HG02938 (cell line): ENCODE measurements at regions not wholly inside any gene's neighbourhood (a gene's known extent, or its start where the extent isn't known, plus 50 kb on each side); places are given as distances from the start of the nearest gene placed in this dataset.

ENCODE experiments used
- ATAC-seq: cut with Tn5 transposase; IDR thresholded peaks from one replicate; pipeline ENCODE4 v1.9.1; 2021; ENCODE audit warnings: mild to moderate bottlenecking, moderate library complexity; ENCODE audit not compliant: unreplicated experiment

GRCh38 chr1:58312461-58312860 lies 234.1 kb downstream of the OMA1 start:
- no peak for ATAC-seq

DNA sequence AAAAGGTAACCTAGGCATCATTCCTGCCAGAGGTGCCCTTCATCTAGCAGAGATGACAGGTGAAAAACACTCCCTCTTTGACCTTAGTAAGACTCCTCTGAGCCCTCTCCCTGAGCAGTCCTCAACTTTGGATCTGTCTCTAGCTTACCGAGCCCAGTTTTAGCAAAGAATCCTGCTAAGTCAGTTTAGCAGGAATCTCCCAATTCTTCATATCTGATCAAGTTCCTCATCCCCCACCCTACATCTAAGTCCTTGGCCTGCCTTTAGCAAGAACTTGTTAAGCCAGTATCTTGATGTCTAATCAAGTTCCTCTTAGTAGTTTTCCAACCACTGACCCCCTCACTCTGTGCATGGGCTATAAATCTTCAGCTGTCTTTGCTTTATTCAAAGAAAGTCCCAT lies 235.6 kb downstream of the OMA1 start:
- ATAC-seq: no peak

- ATAC-seq: no peak
Measured at GRCh38 chr1:58310469-58310868, 236.1 kb downstream of the OMA1 start.

GRCh38 chr1:58308206-58308605 lies 238.3 kb downstream of the OMA1 start:
- ATAC-seq: no peak

DNA sequence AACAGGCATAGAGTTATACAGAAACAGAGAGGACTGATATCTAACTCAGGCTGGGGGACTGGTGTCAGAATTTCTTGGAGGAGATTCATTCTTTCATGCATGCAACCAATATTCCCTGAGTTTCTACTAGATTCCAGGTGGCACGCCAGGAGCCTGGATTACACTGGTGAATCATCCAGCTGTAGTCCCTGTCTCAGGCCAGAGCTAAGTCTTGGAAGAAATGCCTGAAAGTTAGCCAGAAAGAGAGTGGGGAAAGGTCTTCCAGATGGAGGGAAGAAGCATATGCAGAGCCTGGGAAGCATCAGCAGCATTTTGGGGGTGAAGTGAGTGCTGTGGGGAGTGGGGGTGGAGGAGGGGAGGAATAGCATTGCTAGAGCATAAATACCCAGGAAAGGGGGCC lies 239.1 kb downstream of the OMA1 start:
- no peak for ATAC-seq

- no peak for ATAC-seq
Measured at GRCh38 chr1:58305622-58306021, 240.9 kb downstream of the OMA1 start.

GRCh38 chr1:58304346-58304975 lies 242.1 kb downstream of the OMA1 start:
- ATAC-seq: no peak

DNA sequence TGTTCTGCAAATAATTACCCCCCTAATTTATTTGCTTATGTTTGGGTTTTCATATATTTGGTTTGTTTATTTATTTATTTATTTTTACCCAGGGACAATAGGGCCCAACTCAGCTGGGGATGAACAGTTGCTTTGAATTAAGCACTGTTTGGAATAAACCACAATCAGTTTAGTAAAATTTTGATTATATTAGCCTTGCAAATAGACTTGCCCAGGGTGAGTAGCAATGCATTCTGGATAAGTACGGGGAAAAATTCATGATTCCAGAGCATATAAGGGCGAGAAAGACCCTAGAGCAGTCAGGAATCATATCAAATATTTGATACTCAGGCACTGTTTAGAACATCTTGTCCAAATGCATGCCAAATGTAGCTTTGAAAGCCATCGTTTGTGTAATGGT lies 242.7 kb downstream of the OMA1 start:
- ATAC-seq: no peak

DNA sequence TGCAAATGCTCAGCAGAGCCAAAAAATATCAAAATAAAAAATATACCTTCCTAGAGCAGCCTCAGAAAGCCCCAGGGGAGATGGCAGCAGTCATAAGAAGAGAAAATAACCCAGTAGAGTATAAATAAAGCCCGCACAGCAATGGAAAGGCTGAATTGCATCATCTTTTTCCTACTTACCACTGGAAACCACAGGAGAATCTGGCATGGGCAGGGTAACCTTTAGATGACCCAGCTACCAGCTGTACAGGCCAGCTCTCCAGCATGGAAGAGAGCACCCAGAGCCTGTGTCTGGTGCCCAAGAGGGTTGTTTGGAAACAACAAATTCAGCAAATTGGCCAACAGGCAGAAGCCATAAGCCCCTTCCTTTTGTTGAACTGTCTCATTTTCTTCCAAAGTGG lies 253.1 kb downstream of the OMA1 start:
- ATAC-seq: no peak

DNA sequence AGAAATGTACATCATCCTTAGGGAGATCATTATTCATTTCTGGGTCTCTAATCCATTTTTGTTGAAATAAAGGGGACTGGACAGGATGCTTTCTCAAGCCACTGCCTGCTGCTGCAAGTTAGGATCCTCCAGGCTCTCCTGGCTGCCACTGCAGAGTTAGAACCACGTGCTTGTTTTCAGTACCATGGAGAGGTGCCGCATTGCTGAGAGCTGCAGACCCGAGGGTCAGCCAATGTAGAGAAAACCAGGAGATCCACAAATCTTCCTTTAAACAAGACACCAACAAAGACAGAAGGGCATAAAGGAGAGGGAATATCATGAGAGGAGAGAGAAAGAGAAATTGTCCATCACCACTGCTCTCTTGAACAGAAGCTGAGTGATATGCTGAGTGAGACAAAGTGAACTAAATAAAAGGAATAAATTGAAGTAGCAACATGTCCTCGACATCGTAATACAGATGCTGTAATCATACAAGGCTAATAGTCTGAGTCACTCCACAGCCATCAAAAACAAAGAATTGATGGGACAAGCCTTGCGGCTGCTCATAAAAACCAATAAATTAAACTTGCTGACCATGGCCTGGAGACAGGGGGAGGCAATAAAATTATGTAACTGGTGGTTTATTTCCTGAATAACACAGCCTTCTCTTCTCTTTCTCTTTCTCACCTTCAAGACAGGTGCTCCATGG lies 255.7 kb downstream of the OMA1 start:
- no peak for ATAC-seq

GRCh38 chr1:58288624-58289142 lies 257.8 kb downstream of the OMA1 start:
- ATAC-seq: no peak

DNA sequence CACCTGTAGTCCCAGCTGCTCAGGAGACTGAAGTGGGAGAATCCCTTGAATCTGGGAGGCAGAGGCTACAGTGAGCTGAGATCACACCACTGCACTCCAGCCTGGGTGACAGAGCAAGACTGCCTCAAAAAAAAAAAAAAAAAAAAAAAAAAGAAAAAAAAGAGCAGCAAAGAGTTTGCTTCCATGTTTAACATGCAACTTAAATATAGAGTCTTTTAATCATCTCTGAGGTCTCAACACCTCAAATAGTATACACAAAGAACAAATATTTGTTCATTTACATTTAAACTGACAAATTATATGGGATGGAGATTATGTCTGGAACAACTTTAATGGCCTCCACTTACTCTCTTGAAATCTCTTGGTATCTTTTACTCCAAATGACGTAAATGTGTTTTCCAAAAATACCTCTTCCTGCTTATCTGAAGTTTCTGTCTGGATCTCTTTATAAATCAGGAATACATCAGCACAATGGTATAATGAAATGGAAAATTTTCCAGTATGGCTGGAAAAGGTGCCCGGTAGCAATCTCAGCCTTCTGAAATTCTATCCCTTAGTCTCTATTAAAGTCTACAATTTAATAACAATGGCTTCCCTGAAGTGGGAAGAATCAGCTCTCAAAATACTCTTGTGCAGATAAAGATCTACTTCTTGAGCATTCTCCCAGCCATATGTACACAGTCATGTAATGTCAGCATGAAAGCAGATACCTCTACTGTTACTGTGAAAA lies 258.5 kb downstream of the OMA1 start:
- no peak for ATAC-seq

GRCh38 chr1:58284225-58284510 lies 262.4 kb downstream of the OMA1 start:
- ATAC-seq: no peak

GRCh38 chr1:58283388-58284224 lies 262.9 kb downstream of the OMA1 start:
- no peak for ATAC-seq

DNA sequence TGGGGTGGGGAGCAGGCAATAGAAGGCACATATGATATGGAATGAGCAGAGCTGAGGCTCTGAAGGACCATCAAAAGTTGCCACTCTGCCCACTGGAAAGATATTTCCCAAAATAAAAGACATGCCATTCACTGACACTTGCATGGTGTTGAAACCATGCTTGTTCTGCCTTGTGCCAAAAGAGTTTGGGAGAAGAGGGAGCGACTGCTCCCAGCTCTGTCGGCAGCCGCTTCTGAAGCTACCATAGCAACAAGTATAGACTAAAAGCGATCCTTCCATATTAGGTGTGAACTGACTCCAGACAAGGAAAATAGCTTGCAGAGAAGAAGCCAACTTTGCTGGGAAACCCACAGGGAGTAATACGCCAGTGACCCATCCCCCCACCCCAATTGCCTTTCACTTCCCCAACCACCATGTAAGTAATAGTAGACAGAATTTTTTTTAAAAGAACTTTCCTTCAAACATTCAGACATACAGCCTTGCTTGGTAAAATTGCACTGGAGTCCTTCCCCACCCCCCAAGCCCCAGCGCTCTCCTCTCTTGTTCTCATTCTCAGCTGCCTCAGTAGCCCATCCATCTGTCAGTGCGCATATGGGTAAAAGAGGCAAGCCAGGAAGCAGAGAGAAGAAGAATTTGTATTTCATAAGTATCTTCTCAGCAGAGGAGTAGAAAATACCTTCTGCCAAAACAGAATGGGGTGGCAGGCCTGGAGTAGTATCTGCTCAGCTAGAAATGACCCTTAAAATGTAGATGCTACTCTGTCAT lies 263.7 kb downstream of the OMA1 start:
- ATAC-seq: no peak

- ATAC-seq: no peak
Measured at GRCh38 chr1:58266242-58266641, 280.3 kb downstream of the OMA1 start.

DNA sequence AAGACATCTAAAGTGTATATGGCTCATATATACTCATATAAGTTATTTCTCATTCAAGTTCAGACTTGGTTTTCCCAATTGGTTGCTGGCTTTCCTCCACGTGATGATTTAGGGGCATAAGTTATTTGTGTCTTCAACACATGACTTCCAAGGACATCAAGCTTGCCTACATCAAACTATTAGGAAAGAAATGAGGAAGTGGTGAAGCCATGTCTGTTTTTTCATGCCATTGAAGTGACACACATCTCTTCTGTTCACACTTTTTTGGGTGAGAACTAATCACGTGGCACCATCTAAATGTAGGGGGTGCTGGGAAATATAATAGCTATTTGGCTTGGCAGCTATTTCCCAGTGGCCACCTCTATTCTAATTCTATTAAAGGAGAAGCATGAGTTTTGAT lies 282.1 kb downstream of the OMA1 start:
- ATAC-seq: no peak

GRCh38 chr1:58262702-58263101 lies 283.8 kb downstream of the OMA1 start:
- ATAC-seq: no peak

DNA sequence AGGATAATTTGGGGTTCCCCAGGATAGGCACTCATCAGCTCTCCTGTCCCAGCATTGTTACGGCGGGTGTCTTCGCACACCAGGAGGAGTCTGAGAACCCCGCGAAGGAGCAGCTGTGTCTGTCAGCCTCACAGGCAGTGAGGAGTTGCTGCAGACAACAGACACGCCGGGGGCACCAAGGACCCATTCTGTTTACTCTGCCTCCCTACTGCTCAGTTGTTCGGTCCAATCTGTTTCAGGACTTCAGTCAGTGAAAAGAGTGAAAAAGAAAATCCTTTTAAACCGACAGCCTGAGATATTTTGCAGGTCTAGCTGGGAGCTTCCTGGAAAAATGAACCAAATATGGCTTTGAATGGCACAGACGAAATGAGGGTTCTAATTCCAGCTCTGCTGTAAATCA lies 288.4 kb downstream of the OMA1 start:
- no peak for ATAC-seq

DNA sequence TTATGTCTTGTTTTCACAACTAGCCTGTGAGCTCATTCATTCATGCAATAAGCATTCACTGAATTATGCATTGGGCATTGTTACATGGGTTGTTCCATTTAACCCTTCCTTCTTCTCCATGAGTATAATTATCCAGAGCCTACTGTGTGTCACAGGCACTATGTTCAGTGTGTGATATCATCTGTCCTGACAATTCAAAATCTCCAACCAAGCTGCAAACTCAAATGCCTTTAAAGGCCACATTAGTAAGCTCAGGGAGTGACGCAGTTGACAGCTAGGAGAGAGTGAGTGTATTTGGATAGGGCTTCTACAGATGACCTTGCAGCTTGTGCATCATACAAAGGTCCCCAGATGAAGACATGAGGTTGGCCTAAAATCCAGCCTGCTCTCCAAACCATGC lies 289.5 kb downstream of the OMA1 start:
- no peak for ATAC-seq

GRCh38 chr1:58256546-58256945 lies 290.0 kb downstream of the OMA1 start:
- no peak for ATAC-seq
